Mesodermal cell (in vitro differentiated cells): ENCODE measurements at regions not wholly inside any gene's neighbourhood (a gene's known extent, or its start where the extent isn't known, plus 50 kb on each side); places are given as distances from the start of the nearest gene placed in this dataset.
"Not testable (repeated sequence)": the region's sequence is repeated elsewhere in the genome, so short reads cannot be mapped to it uniquely, and the experiment has no call there.

Source experiments
- H3K27ac ChIP-seq: 2 replicates; pipeline ENCODE4 v1.7.0; 2013; ENCODE audit warnings: mild to moderate bottlenecking, low read depth, low read length, moderate library complexity; ENCODE audit not compliant: severe bottlenecking
- H3K36me3 ChIP-seq: 2 replicates; pipeline ENCODE4 v1.7.1; 2013; ENCODE audit warnings: mild to moderate bottlenecking, low read length, moderate library complexity; ENCODE audit not compliant: control insufficient read depth, insufficient read depth
- H3K4me1 ChIP-seq: one replicate; pipeline ENCODE4 v1.7.1; 2013; ENCODE audit warnings: mild to moderate bottlenecking, low read length; ENCODE audit not compliant: insufficient read depth, control insufficient read depth, poor library complexity, severe bottlenecking
- H3K4me3 ChIP-seq: 2 replicates; pipeline ENCODE4 v1.7.0; 2013; ENCODE audit warnings: low read length, control low read depth, mild to moderate bottlenecking; ENCODE audit not compliant: insufficient read depth, poor library complexity, severe bottlenecking; ENCODE audit errors: extremely low read depth
- H3K9me3 ChIP-seq: 2 replicates; pipeline ENCODE4 v1.7.1; 2013; ENCODE audit warnings: mild to moderate bottlenecking, low read length, moderate library complexity; ENCODE audit not compliant: control insufficient read depth
- WGBS, 2 experiments: methylation state at CpG; one replicate each; pipeline ENCODE4 v1.1.5; 2013; ENCODE audit warnings: missing lambda C conversion rate in 2 of 2; ENCODE audit not compliant: insufficient coverage in 2 of 2; 5-methylcytosine and 5-hydroxymethylcytosine counted together

- Histone ChIP-seq H3K4me3 (no peak overlapping the region), H3K27ac (no peak overlapping the region), H3K4me1 (peaks cover 13% of the 10 kb centered on the region), H3K36me3 (no peaks in the 10 kb centered on the region), H3K9me3 (peaks cover 5% of the 10 kb centered on the region)
- 93 to 95% methylated on average over 3 to 5 of the region's 6 CpGs for WGBS, 2 experiments
These were observed 133.3 kb downstream of the DACT1 start for GRCh38 chr14:58771016-58771415.

GRCh38 chr14:58772116-58772515 lies 134.4 kb downstream of the DACT1 start:
- Histone ChIP-seq H3K4me1 (peaks cover 16% of the 10 kb centered on the region), H3K36me3 (no peaks in the 10 kb centered on the region), H3K4me3 (no peak overlapping the region), H3K27ac (no peak overlapping the region), H3K9me3 (peaks cover 5% of the 10 kb centered on the region)
- 74 to 79% methylated on average over 2 of the region's 3 CpGs for WGBS, 2 experiments

- Histone ChIP-seq H3K4me3 (no peak overlapping the region), H3K36me3 (no peaks in the 10 kb centered on the region), H3K4me1 (peaks cover 24% of the 10 kb centered on the region), H3K27ac (peak overlapping the region; percentile 71), H3K9me3 (peaks cover 5% of the 10 kb centered on the region)
- 0 to 40% methylated on average over 1 to 2 of the region's 7 CpGs for WGBS, 2 experiments
These were observed 135.2 kb downstream of the DACT1 start for GRCh38 chr14:58772794-58773620.

- peaks cover 26% of the 10 kb centered on the region for H3K4me1 ChIP-seq
- whole genome bisulfite sequencing, 2 experiments, result 92 to 100% methylated on average over 1 of the region's 1 CpG
- H3K27ac ChIP-seq, result no peak overlapping the region
- no peak overlapping the region for H3K4me3 ChIP-seq
- H3K36me3 ChIP-seq, result no peaks in the 10 kb centered on the region
- H3K9me3 ChIP-seq, result peaks cover 5% of the 10 kb centered on the region
These were observed 136.8 kb downstream of the DACT1 start for GRCh38 chr14:58774531-58774930.

DNA sequence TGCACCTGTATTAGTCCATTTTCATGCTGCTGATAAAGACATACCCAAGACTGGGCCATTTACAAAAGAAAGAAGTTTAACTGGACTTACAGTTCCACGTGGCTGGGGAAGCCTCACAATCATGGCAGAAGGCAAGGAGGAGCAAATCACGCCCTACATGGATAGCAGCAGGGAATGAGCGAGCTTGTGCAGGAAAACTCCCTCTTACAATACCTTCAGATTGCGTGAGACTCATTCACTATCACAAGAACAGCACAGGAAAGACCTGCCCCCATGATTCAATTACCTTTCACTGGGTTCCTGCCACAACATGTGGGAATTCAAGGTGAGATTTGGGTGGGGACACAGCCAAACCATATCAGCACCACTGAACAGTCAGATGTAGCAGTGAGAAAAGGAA lies 137.4 kb downstream of the DACT1 start:
- not testable (repeated sequence) for H3K4me3 ChIP-seq, H3K27ac ChIP-seq, H3K9me3 ChIP-seq, H3K36me3 ChIP-seq
- WGBS, 2 experiments, result 89 to 93% methylated on average over 2 to 3 of the region's 4 CpGs
- H3K4me1 ChIP-seq, result peaks cover 26% of the 10 kb centered on the region

- H3K4me3 ChIP-seq, result no peak overlapping the region
- 94 to 100% methylated on average over 2 to 3 of the region's 4 CpGs for WGBS, 2 experiments
- no peaks in the 10 kb centered on the region for H3K36me3 ChIP-seq
- H3K27ac ChIP-seq, result no peak overlapping the region
- peaks cover 5% of the 10 kb centered on the region for H3K9me3 ChIP-seq
- peaks cover 26% of the 10 kb centered on the region for H3K4me1 ChIP-seq
These were observed 138.8 kb downstream of the DACT1 start for GRCh38 chr14:58776516-58776915.

- H3K4me3 ChIP-seq, result no peak overlapping the region
- 70 to 72% methylated on average over 4 of the region's 7 CpGs for whole genome bisulfite sequencing, 2 experiments
These were observed 139.8 kb downstream of the DACT1 start for GRCh38 chr14:58777541-58777979.

DNA sequence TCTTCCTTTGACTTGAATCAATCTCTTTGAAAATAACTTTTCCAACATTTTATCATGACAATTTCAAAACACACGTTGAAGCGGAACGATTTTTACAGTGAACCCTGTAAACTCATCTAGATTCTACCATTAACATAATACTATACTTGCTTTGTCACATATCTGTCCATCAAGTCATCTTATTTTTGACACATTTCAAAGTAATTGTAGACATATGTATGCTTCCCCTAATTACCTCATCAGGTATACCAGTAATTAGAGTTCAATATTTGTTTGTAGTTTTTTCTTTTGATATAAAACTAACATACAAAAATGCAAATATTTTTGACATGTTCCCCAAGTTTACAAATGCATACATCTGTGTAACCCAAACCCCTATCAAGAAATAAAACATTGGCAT lies 140.4 kb downstream of the DACT1 start:
- WGBS, 2 experiments, result 97 to 100% methylated on average over 3 of the region's 3 CpGs
- Histone ChIP-seq H3K4me1 (peaks cover 23% of the 10 kb centered on the region), H3K4me3 (no peak overlapping the region), H3K27ac (peak overlapping the region; percentile 76), H3K9me3 (peaks cover 5% of the 10 kb centered on the region), H3K36me3 (no peaks in the 10 kb centered on the region)

More at GRCh38 chr14:58777541-58777979, 139.8 kb downstream of the DACT1 start:
- H3K4me1 ChIP-seq, result peaks cover 26% of the 10 kb centered on the region
- no peaks in the 10 kb centered on the region for H3K36me3 ChIP-seq
- peak overlapping the region; percentile 76 for H3K27ac ChIP-seq
- peaks cover 5% of the 10 kb centered on the region for H3K9me3 ChIP-seq

GRCh38 chr14:58779376-58779775 lies 141.6 kb downstream of the DACT1 start:
- WGBS, 2 experiments, result 80 to 85% methylated on average over 1 to 2 of the region's 2 CpGs
- peaks cover 5% of the 10 kb centered on the region for H3K9me3 ChIP-seq
- H3K4me3 ChIP-seq, result no peak overlapping the region
- peaks cover 15% of the 10 kb centered on the region for H3K4me1 ChIP-seq
- H3K36me3 ChIP-seq, result no peaks in the 10 kb centered on the region
- no peak overlapping the region for H3K27ac ChIP-seq

DNA sequence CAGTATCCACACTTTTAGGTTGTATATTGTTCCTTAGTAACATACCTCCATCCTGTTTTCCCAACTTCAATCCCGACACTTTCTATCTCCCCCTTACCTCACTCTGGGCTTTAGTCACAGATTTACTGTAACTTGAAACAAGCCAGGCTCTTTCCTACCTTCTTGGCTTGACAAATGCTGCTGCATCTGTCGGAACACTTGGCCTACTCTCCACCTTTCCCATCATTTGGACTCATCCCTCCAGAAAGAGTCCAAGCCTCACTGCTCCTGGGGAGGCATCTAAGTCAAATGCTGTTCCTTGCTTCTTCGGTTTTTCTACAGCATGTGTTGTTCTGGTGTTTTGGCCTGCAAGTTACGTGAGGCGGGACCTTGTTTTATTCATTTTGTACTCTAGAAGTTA lies 142.4 kb downstream of the DACT1 start:
- Histone ChIP-seq H3K9me3 (peaks cover under 1% of the 10 kb centered on the region), H3K27ac (no peak overlapping the region), H3K4me1 (peaks cover 13% of the 10 kb centered on the region), H3K36me3 (no peaks in the 10 kb centered on the region), H3K4me3 (no peak overlapping the region)
- 90 to 95% methylated on average over 2 to 3 of the region's 5 CpGs for WGBS, 2 experiments

- no peaks in the 10 kb centered on the region for H3K36me3 ChIP-seq
- H3K4me3 ChIP-seq, result no peak overlapping the region
- WGBS, 2 experiments, result 90 to 96% methylated on average over 3 to 5 of the region's 6 CpGs
- H3K9me3 ChIP-seq, result no peaks in the 10 kb centered on the region
- no peak overlapping the region for H3K27ac ChIP-seq
- peaks cover 13% of the 10 kb centered on the region for H3K4me1 ChIP-seq
These were observed 142.8 kb downstream of the DACT1 start for GRCh38 chr14:58780605-58781004.
